Muscle layer of colon (tissue), 2 donors: ENCODE measurements at regions not wholly inside any gene's neighbourhood (a gene's known extent, or its start where the extent isn't known, plus 50 kb on each side); places are given as distances from the start of the nearest gene placed in this dataset.

Experiments used
- H3K27ac ChIP-seq: one replicate; pipeline ENCODE4 v1.7.0; 2013; ENCODE audit warnings: low read depth, mild to moderate bottlenecking, low read length, moderate library complexity
- H3K27me3 ChIP-seq, 2 donors: one replicate each; pipeline ENCODE4 v1.7.0; 2013; ENCODE audit warnings: low read length in 2 of 2, mild to moderate bottlenecking in 2 of 2; ENCODE audit not compliant: insufficient read depth in 2 of 2, control insufficient read depth in 1 of 2
- H3K36me3 ChIP-seq: one replicate; pipeline ENCODE4 v1.7.0; 2013; ENCODE audit warnings: mild to moderate bottlenecking, low read length; ENCODE audit not compliant: insufficient read depth
- H3K4me1 ChIP-seq: one replicate; pipeline ENCODE4 v1.7.0; 2013; ENCODE audit warnings: mild to moderate bottlenecking, low read length; ENCODE audit not compliant: insufficient read depth
- H3K4me3 ChIP-seq, 2 donors: one replicate each; pipeline ENCODE4 v1.7.0; 2013; ENCODE audit warnings: low read length in 2 of 2, low read depth in 1 of 2, mild to moderate bottlenecking in 1 of 2, moderate library complexity in 1 of 2
- H3K9ac ChIP-seq: one replicate; pipeline ENCODE4 v1.7.0; 2013; ENCODE audit warnings: low read length
- H3K9me3 ChIP-seq: one replicate; pipeline ENCODE4 v1.7.0; 2013; ENCODE audit warnings: mild to moderate bottlenecking, low read length
- donor health status: abdominal sarcoma.
- donor health status: Adenocarcinoma of cecum.

- Histone ChIP-seq H3K9ac (no peak overlapping the region), H3K4me1 (no peaks in the 10 kb centered on the region), H3K36me3 (no peaks in the 10 kb centered on the region), H3K27ac (no peak overlapping the region), H3K9me3 (no peaks in the 10 kb centered on the region), H3K4me3 (no peak overlapping the region), H3K27me3 (no peaks in the 10 kb centered on the region)
Observed at GRCh38 chr9:95592931-95593330, 76.2 kb upstream of the PTCH1 start.

- H3K36me3 ChIP-seq, result no peaks in the 10 kb centered on the region
- H3K4me1 ChIP-seq, result no peaks in the 10 kb centered on the region
- H3K9ac ChIP-seq, result no peak overlapping the region
- H3K27ac ChIP-seq, result no peak overlapping the region
- H3K9me3 ChIP-seq, result no peaks in the 10 kb centered on the region
- H3K4me3 ChIP-seq, result no peak overlapping the region
- no peaks in the 10 kb centered on the region for H3K27me3 ChIP-seq
Observed at GRCh38 chr9:95588724-95589588, 72.2 kb upstream of the PTCH1 start.

DNA sequence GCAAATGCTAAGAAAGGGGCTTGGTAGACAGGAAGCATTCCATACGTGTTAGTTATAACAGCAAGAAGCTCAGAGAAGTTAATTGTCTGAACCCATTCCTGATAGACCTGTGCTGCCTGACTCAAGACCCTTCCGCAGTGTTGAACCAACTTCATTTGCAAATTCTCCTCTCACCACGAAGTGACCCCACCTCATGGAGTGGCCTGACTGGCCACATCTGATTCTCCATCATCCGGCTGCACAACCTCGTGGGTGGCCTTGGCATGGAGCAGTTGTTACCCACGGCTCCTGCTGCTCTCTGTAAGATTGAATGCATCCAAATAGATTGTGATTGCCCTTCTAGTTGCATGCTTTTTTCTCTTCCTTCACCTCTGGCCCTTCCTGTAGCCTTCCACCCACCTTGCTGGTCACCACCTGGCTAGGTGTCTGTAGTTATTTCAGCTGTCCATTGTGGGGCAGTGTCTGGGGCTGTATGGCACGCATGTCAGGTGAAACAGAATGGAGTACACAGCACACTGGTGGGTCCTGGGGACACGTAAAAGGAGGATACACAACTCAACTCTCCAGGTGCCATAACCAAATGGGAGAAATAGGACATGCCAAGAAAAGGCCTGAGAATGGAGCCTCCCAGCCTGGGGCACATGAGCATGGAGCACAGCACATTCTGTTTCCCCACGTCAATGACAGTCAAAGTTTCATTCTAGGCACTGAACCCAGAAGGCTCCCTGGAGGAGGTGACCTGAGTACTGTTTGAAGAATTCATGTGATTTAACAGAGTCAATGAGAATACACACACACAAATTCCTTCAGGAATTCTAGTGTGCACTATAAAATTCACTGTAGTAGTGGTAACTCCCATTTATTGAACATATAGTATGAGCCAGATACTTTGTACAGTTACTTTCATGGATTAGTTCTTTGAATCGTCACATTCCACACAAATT, 70.5 kb upstream of the PTCH1 start:
- H3K27me3 ChIP-seq, result no peaks in the 10 kb centered on the region
- no peaks in the 10 kb centered on the region for H3K9me3 ChIP-seq
- no peaks in the 10 kb centered on the region for H3K4me1 ChIP-seq
- no peak overlapping the region for H3K9ac ChIP-seq
- H3K4me3 ChIP-seq, result no peak overlapping the region
- H3K27ac ChIP-seq, result no peak overlapping the region
- H3K36me3 ChIP-seq, result no peaks in the 10 kb centered on the region

DNA sequence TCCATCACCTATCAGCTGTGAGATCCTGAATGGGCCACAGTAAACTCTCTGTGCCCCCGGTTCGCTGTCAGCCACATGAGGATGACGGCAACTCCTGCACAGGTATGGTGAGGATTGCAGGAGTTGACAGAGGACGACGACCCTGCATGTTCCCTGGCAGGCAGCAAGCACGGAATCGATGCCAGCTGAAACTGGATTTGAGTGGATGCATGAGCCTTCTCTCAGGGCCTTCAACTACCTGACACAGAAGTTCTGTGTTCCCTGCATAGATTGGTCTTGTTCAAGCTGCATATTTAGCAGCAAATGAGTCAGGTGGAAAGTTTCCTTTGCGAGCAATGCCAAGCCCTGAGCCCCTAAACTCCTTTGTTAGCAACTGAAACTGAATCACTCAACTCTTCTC, 69.6 kb upstream of the PTCH1 start:
- Histone ChIP-seq H3K9me3 (no peaks in the 10 kb centered on the region), H3K36me3 (no peaks in the 10 kb centered on the region), H3K27ac (no peak overlapping the region), H3K4me3 (no peak overlapping the region), H3K9ac (no peak overlapping the region), H3K4me1 (no peaks in the 10 kb centered on the region), H3K27me3 (no peaks in the 10 kb centered on the region)

- Histone ChIP-seq H3K27ac (no peak overlapping the region), H3K36me3 (no peaks in the 10 kb centered on the region), H3K4me3 (no peak overlapping the region), H3K4me1 (no peaks in the 10 kb centered on the region), H3K9ac (no peak overlapping the region), H3K27me3 (no peaks in the 10 kb centered on the region), H3K9me3 (no peaks in the 10 kb centered on the region)
Observed at GRCh38 chr9:95585824-95586223, 69.1 kb upstream of the PTCH1 start.

GRCh38 chr9:95584176-95584575, 67.4 kb upstream of the PTCH1 start:
- Histone ChIP-seq H3K4me1 (no peaks in the 10 kb centered on the region), H3K9ac (no peak overlapping the region), H3K9me3 (no peaks in the 10 kb centered on the region), H3K4me3 (no peak overlapping the region), H3K27me3 (no peaks in the 10 kb centered on the region), H3K27ac (no peak overlapping the region), H3K36me3 (no peaks in the 10 kb centered on the region)

DNA sequence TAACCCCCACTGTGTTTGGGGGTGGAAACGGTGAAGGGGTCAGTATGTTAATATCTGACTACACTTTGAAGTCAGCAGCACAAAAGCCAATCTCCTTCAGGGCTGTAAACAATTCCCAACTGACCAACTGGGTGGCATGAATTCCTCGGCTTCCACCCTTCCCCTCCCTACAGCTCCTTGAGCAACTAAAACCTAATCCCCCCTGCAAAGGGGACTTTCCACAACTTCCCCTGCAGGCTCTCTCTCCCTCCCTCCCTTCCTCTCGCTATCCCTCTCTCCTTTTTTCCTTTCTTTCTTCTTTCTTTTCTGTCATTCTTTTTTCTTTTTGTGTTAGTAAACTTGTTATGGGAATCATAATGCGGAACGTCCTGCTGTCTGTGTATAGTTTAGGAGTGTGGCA, 65.1 kb upstream of the PTCH1 start:
- H3K27ac ChIP-seq, result no peak overlapping the region
- no peak overlapping the region for H3K9ac ChIP-seq
- H3K9me3 ChIP-seq, result no peaks in the 10 kb centered on the region
- H3K27me3 ChIP-seq, result no peaks in the 10 kb centered on the region
- H3K4me1 ChIP-seq, result no peaks in the 10 kb centered on the region
- no peak overlapping the region for H3K4me3 ChIP-seq
- no peaks in the 10 kb centered on the region for H3K36me3 ChIP-seq

DNA sequence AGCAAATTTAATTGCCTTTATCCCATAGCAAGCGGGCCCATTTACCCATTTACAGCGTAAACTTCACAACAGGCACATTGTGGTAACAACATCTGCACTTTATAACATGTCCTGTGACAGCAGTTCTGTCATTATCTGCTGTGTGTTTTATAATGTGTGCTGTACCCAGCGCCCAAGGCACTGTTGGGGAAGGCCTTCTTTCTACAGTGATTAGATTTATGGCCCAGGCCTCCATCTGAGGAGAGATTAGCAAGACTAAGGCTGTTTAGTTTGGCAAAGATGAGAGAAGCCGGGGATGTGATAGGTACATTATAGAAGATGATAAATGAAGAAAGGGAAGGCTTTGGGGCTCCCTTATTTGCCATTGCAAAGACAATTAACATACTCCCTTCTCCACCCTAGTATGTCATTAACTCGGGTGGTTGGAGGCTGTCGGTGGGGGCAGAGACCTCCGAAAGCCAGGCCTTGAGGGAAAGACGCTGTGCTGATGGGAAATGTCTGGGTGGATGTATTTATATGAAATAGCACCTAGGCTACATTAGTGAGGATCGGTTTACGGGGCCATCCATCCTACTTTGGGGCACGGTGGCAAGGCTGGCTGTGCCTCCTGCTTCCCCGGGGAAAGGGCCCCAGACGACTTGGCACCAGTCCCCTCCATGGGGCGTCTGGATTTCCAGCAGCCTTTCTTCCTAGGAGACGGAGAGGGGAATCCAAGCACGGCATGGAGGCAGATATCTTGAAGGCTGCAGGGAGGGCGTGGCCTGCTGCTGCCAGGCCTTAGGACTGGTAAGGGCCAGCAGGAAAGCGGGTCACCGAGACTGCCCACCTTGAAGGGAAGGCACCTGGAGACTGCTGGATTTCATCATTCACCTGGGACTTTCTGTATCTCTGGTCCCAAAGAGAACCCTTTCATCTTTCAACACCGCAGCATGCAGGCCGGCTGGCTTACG, 64.3 kb upstream of the PTCH1 start:
- Histone ChIP-seq H3K4me1 (no peaks in the 10 kb centered on the region), H3K27me3 (no peaks in the 10 kb centered on the region), H3K9me3 (no peaks in the 10 kb centered on the region), H3K9ac (no peak overlapping the region), H3K36me3 (no peaks in the 10 kb centered on the region), H3K4me3 (no peak overlapping the region), H3K27ac (no peak overlapping the region)

DNA sequence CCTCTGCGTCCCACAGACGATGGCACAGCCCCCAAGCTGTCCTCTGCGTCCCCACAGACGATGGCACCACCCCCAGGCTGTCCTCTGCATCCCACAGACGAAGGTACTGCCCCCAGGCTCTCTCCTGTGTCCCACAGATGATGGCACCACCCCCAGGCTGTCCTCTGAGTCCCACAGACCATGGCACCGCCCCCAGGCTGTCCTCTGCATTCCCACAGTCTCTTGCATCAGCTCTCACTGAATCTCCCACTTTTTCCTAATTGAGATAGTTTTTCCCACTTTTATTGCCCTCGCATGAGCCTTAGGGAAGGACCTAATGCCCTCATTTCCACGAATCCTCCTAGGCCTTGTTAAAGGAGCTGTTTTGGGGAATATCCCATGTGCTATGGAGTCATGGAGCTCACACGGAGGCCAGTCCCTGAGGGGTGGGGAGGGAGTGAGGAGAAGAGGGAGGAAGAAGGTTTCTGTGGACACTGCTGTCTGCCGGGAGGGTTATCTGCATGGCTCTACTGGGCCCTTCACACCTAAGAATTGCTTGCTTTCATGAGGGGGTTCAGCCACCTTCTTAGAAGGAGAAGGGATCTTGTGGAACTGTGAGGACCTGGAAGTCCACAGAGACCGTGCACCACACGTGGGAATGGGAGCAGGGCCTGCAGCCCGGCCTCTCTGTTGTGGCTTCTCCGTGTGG, 58.2 kb upstream of the PTCH1 start:
- Histone ChIP-seq H3K36me3 (no peaks in the 10 kb centered on the region), H3K9me3 (no peaks in the 10 kb centered on the region), H3K4me3 (no peak overlapping the region), H3K27ac (no peak overlapping the region), H3K27me3 (peaks cover 0 to 5% of the 10 kb centered on the region in 2 donors), H3K9ac (no peak overlapping the region), H3K4me1 (no peaks in the 10 kb centered on the region)

DNA sequence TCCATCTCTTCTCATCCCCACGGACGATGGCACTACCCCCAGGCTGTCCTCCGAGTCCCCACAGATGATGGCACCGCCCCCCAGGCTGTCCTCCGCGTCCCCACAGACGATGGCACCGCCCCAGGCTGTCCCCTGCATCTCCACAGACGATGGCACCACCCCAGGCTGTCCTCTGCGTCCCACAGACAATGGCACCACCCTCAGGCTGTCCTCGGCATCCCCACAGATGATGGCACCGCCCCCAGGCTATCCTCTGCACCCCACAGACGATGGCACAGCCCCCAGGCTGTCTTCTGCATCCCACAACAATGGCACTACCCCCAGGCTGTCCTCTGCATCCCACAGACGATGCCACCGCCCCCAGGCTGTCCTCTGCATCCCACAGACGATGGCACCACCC, 57.4 kb upstream of the PTCH1 start:
- H3K27ac ChIP-seq, result no peak overlapping the region
- H3K4me1 ChIP-seq, result no peaks in the 10 kb centered on the region
- H3K9ac ChIP-seq, result no peak overlapping the region
- H3K27me3 ChIP-seq, result peaks cover 0 to 5% of the 10 kb centered on the region in 2 donors
- H3K9me3 ChIP-seq, result no peaks in the 10 kb centered on the region
- no peaks in the 10 kb centered on the region for H3K36me3 ChIP-seq
- no peak overlapping the region for H3K4me3 ChIP-seq
